GM21528 (cell line): ENCODE measurements at regions not wholly inside any gene's neighbourhood (a gene's known extent, or its start where the extent isn't known, plus 50 kb on each side); places are given as distances from the start of the nearest gene placed in this dataset.

Experiments
- ATAC-seq: cut with Tn5 transposase; IDR thresholded peaks from one replicate; pipeline ENCODE4 v1.9.1; 2021; ENCODE audit warnings: mild to moderate bottlenecking, moderate library complexity; ENCODE audit not compliant: unreplicated experiment, low FRiP score

GRCh38 chr2:64393383-64394010 is 60.5 kb upstream of the LGALSL start:
- no peak for ATAC-seq

GRCh38 chr2:64394153-64394552 is 59.8 kb upstream of the LGALSL start:
- ATAC-seq = no peak

- no peak for ATAC-seq
These were observed 58.0 kb upstream of the LGALSL start for GRCh38 chr2:64396001-64396400.

- ATAC-seq = no peak
These were observed 57.4 kb upstream of the LGALSL start for GRCh38 chr2:64396551-64396950.

- no peak for ATAC-seq
These were observed 55.3 kb upstream of the LGALSL start for GRCh38 chr2:64398516-64399129.

- no peak for ATAC-seq
These were observed 54.4 kb upstream of the LGALSL start for GRCh38 chr2:64399521-64399920.

- no peak for ATAC-seq
These were observed 53.7 kb upstream of the LGALSL start for GRCh38 chr2:64400105-64400728.

GRCh38 chr2:64400733-64401528 is 53.0 kb upstream of the LGALSL start:
- no peak for ATAC-seq

GRCh38 chr2:64401529-64401880 is 52.5 kb upstream of the LGALSL start:
- ATAC-seq = no peak

- ATAC-seq = no peak
These were observed 51.1 kb upstream of the LGALSL start for GRCh38 chr2:64402876-64403275.

- no peak for ATAC-seq
These were observed 50.5 kb upstream of the LGALSL start for GRCh38 chr2:64403426-64403825.

GRCh38 chr2:64404002-64404731 is 49.8 kb upstream of the LGALSL start:
- ATAC-seq = no peak
